ENCODE measurements at regions not wholly inside any gene's neighbourhood (a gene's known extent, or its start where the extent isn't known, plus 50 kb on each side); places are given as distances from the start of the nearest gene placed in this dataset.
"Not testable (repeated sequence)": the region's sequence is repeated elsewhere in the genome, so short reads cannot be mapped to it uniquely, and the experiment has no call there.

GRCh38 chr17:20823905-20824304 lies 218.9 kb downstream of the USP22 start (continued):
- no peak for TF ChIP-seq NPAS2 (CRISPR knock-in tag; IDR thresholded peaks at IDR 0.05; ENCODE audit: borderline replicate concordance)
- no peak for TF ChIP-seq NFE2L2 (conservative IDR thresholded peaks at IDR 0.05; ENCODE audit: low read length)
- TF ChIP-seq HOXA7 (CRISPR knock-in tag; IDR thresholded peaks at IDR 0.05): no peak

GRCh38 chr17:20825539-20825938 lies 217.3 kb downstream of the USP22 start:
- peaks cover 15% of the 10 kb centered on the region for H3K9me3 ChIP-seq
- FAIRE-seq: no peak

GRCh38 chr17:20840453-20840852 lies 202.4 kb downstream of the USP22 start:
- H3K27ac ChIP-seq; FAIRE-seq; H3K9me3 ChIP-seq; ATAC-seq; H3K4me3 ChIP-seq; DNase-seq (ENCODE audit: low read depth in 1 of 2, low spot score in 1 of 2); POLR2A ChIA-PET; H3K4me1 ChIP-seq; H3K4me2 ChIP-seq: not testable (repeated sequence)
- CTCF ChIA-PET: interaction anchor here (0.9 kb wide), 1 partner anchor 11 kb away, joined by 3 read pairs; no protein-coding TSS in a partner anchor
- 84% methylated on average over 17 of the region's 23 CpGs for WGBS (ENCODE audit: missing lambda C conversion rate)

More at GRCh38 chr17:20825539-20825938, 217.3 kb downstream of the USP22 start:
- ChIA-PET POLR2A (no interaction called here), CTCF (interaction anchor here (1.0 to 2.9 kb wide), 2 partner anchors 14 to 24 kb away, joined by 4 to 9 read pairs; no protein-coding TSS in a partner anchor)
- H3K27ac ChIP-seq: no peak overlapping the region
- H3K4me3 ChIP-seq: no peak overlapping the region
- 80% methylated on average over 9 of the region's 9 CpGs for WGBS (ENCODE audit: missing lambda C conversion rate)
- no peak for TF ChIP-seq KDM1A (IDR thresholded peaks at IDR 0.05; ENCODE audit: low read depth)
- DNase-seq (ENCODE audit: low read depth in 1 of 2, low spot score in 1 of 2) (no peak), ATAC-seq (no peak)
- H3K4me1 ChIP-seq: no peaks in the 10 kb centered on the region
- no peak overlapping the region for H3K4me2 ChIP-seq

- ATAC-seq; POLR2A ChIA-PET; FAIRE-seq; H3K4me3 ChIP-seq; H3K27ac ChIP-seq; DNase-seq (ENCODE audit: low read depth in 1 of 2, low spot score in 1 of 2); H3K4me2 ChIP-seq; H3K4me1 ChIP-seq; H3K9me3 ChIP-seq: not testable (repeated sequence)
- CTCF ChIA-PET: interaction anchor here (0.9 kb wide), 1 partner anchor 12 kb away, joined by 3 read pairs; no protein-coding TSS in a partner anchor
- WGBS (ENCODE audit: missing lambda C conversion rate): 91% methylated on average over 17 of the region's 62 CpGs
These were observed 201.6 kb downstream of the USP22 start for GRCh38 chr17:20840987-20841865.

- CTCF ChIA-PET, FAIRE-seq, POLR2A ChIA-PET: not testable (repeated sequence)
These were observed 200.8 kb downstream of the USP22 start for GRCh38 chr17:20842012-20842411.

GRCh38 chr17:20843261-20843660 lies 199.6 kb downstream of the USP22 start:
- H3K27ac ChIP-seq; H3K4me2 ChIP-seq; ATAC-seq; H3K4me3 ChIP-seq; CTCF ChIA-PET; FAIRE-seq; DNase-seq (ENCODE audit: low read depth in 1 of 2, low spot score in 1 of 2); POLR2A ChIA-PET; H3K4me1 ChIP-seq; H3K9me3 ChIP-seq: not testable (repeated sequence)
- 91% methylated on average over 8 of the region's 19 CpGs for WGBS (ENCODE audit: missing lambda C conversion rate)

More at GRCh38 chr17:20842012-20842411, 200.8 kb downstream of the USP22 start:
- DNase-seq (ENCODE audit: low read depth in 1 of 2, low spot score in 1 of 2); H3K4me1 ChIP-seq; H3K4me3 ChIP-seq; H3K9me3 ChIP-seq; H3K4me2 ChIP-seq; ATAC-seq; H3K27ac ChIP-seq: not testable (repeated sequence)
- WGBS (ENCODE audit: missing lambda C conversion rate): 89% methylated on average over 4 of the region's 14 CpGs

GRCh38 chr17:20843799-20844553 lies 198.8 kb downstream of the USP22 start:
- DNase-seq (ENCODE audit: low read depth in 1 of 2, low spot score in 1 of 2) (peak in 1 of 2 experiments; percentile 38), ATAC-seq (peak; percentile 98 to 100)
- POLR2A ChIA-PET, H3K27ac ChIP-seq, FAIRE-seq, H3K4me1 ChIP-seq, H3K9me3 ChIP-seq: not testable (repeated sequence)
- Histone ChIP-seq H3K4me2 (peak overlapping the region; percentile 73), H3K4me3 (peak overlapping the region; percentile 27)
- TF ChIP-seq E2F6 (IDR thresholded peaks at IDR 0.05; ENCODE audit: borderline replicate concordance, low read depth): 0 out of 2 replicates have a peak, but pooled peaks have one; percentile 43
- WGBS (ENCODE audit: missing lambda C conversion rate): 3% methylated on average over 6 of the region's 74 CpGs
- CTCF ChIA-PET: interaction anchor here (1.0 to 2.1 kb wide), 2 partner anchors 42 to 851 kb away, joined by 3 to 8 read pairs; no protein-coding TSS in a partner anchor

All from A549 (cell line).